Right atrium auricular region (tissue), 2 donors: ENCODE measurements at regions not wholly inside any gene's neighbourhood (a gene's known extent, or its start where the extent isn't known, plus 50 kb on each side); places are given as distances from the start of the nearest gene placed in this dataset.
A peak's percentile ranks its signal among the peaks of the same experiment; 100 is the strongest.

Experiments used
- DNase-seq: peaks from one replicate; pipeline ENCODE4 v3.0.0-alpha.2; 2019; ENCODE audit warnings: low spot score
- H3K27ac ChIP-seq, 2 donors: fragments of 200-600 bp; sonication (generic); 1 replicate in 1 of 2; 2 replicates in 1 of 2; pipeline ENCODE4 v1.5.1; 2016 to 2019
- H3K27me3 ChIP-seq, 2 donors: fragments of 200-600 bp; sonication (generic); one replicate each; pipeline versions ENCODE4 v1.5.1 to v1.6.0; 2017 to 2019
- H3K36me3 ChIP-seq: fragments of 200-600 bp; sonication (generic); one replicate; pipeline ENCODE4 v1.5.1; 2016
- H3K4me1 ChIP-seq, 2 donors: fragments of 200-600 bp; sonication (generic); one replicate each; pipeline versions ENCODE4 v1.5.1 to v1.6.0; 2017 to 2019
- H3K4me3 ChIP-seq, 2 donors: fragments of 200-600 bp; sonication (generic); 1 replicate in 1 of 2; 2 replicates in 1 of 2; pipeline ENCODE4 v1.5.1; 2017 to 2019; ENCODE audit warnings: mild to moderate bottlenecking in 1 of 2, moderate library complexity in 1 of 2
- H3K9me3 ChIP-seq, 2 donors: fragments of 200-600 bp; sonication (generic); one replicate each; pipeline ENCODE4 v1.5.1; 2019
- TF ChIP-seq, protein P1 (sequence below), 2 donors: fragments of 200-600 bp; sonication (generic); IDR thresholded peaks; one replicate each; pipeline ENCODE4 v1.5.1; 2019; ENCODE audit warnings: antibody characterized with exemption in 2 of 2

DNA sequence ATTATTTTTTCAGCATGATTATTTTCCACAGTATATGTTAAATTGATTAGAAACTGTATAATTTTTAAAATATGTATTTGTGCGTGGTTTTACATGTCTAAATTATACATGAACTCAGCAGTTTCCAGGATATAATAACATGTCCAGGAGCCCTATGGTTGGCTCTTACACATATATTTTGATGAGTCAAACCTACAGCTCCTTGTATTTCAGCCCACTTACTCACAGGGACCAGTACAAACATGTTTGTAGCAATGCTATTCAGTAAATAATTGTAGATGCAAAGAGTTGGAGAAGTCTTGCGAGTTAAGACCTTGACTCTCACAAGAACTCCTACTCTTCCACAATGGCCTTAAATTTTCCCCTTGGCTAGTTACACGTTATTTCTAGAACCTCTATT lies 107.2 kb upstream of the SASH1 start:
- no peak for DNase-seq
- Histone ChIP-seq H3K4me3 (no peak overlapping the region), H3K27ac (no peak overlapping the region), H3K36me3 (no peaks in the 10 kb centered on the region), H3K4me1 (peaks cover 0 to 6% of the 10 kb centered on the region in 2 donors), H3K27me3 (no peaks in the 10 kb centered on the region), H3K9me3 (no peaks in the 10 kb centered on the region)
- TF ChIP-seq, protein P1, sequence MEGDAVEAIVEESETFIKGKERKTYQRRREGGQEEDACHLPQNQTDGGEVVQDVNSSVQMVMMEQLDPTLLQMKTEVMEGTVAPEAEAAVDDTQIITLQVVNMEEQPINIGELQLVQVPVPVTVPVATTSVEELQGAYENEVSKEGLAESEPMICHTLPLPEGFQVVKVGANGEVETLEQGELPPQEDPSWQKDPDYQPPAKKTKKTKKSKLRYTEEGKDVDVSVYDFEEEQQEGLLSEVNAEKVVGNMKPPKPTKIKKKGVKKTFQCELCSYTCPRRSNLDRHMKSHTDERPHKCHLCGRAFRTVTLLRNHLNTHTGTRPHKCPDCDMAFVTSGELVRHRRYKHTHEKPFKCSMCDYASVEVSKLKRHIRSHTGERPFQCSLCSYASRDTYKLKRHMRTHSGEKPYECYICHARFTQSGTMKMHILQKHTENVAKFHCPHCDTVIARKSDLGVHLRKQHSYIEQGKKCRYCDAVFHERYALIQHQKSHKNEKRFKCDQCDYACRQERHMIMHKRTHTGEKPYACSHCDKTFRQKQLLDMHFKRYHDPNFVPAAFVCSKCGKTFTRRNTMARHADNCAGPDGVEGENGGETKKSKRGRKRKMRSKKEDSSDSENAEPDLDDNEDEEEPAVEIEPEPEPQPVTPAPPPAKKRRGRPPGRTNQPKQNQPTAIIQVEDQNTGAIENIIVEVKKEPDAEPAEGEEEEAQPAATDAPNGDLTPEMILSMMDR (IDR thresholded peaks at IDR 0.05) = no peak

- H3K27me3 ChIP-seq = no peaks in the 10 kb centered on the region
- no peak overlapping the region for H3K4me3 ChIP-seq
- no peaks in the 10 kb centered on the region for H3K36me3 ChIP-seq
- no peak overlapping the region for H3K27ac ChIP-seq
- no peaks in the 10 kb centered on the region for H3K9me3 ChIP-seq
- TF ChIP-seq, protein P1 (IDR thresholded peaks at IDR 0.05) = no peak
- DNase-seq = no peak
- peaks cover 0 to 27% of the 10 kb centered on the region in 2 donors for H3K4me1 ChIP-seq
Measured at GRCh38 chr6:148238713-148239112, 103.9 kb upstream of the SASH1 start.

- TF ChIP-seq, protein P1 (IDR thresholded peaks at IDR 0.05) = no peak
- H3K36me3 ChIP-seq = no peaks in the 10 kb centered on the region
- peak overlapping the region in 1 of 2 donors; percentile 2 for H3K27ac ChIP-seq
- H3K4me1 ChIP-seq = peaks cover 0 to 29% of the 10 kb centered on the region in 2 donors
- H3K4me3 ChIP-seq = no peak overlapping the region
- H3K9me3 ChIP-seq = no peaks in the 10 kb centered on the region
- no peak for DNase-seq
- H3K27me3 ChIP-seq = no peaks in the 10 kb centered on the region
Measured at GRCh38 chr6:148239215-148239614, 103.4 kb upstream of the SASH1 start.

- H3K36me3 ChIP-seq = no peaks in the 10 kb centered on the region
- DNase-seq = no peak
- H3K27me3 ChIP-seq = no peaks in the 10 kb centered on the region
- no peak overlapping the region for H3K4me3 ChIP-seq
- H3K27ac ChIP-seq = peak overlapping the region; percentile 2 to 61
- TF ChIP-seq, protein P1 (IDR thresholded peaks at IDR 0.05) = no peak
- H3K9me3 ChIP-seq = no peaks in the 10 kb centered on the region
- H3K4me1 ChIP-seq = peaks cover 0 to 34% of the 10 kb centered on the region in 2 donors
Measured at GRCh38 chr6:148239801-148240460, 102.7 kb upstream of the SASH1 start.

- DNase-seq = no peak
- H3K27me3 ChIP-seq = no peaks in the 10 kb centered on the region
- H3K4me1 ChIP-seq = peaks cover 0 to 38% of the 10 kb centered on the region in 2 donors
Measured at GRCh38 chr6:148240461-148240840, 102.2 kb upstream of the SASH1 start.

More at GRCh38 chr6:148240461-148240840, 102.2 kb upstream of the SASH1 start:
- H3K9me3 ChIP-seq = no peaks in the 10 kb centered on the region
- peak overlapping the region; percentile 2 to 61 for H3K27ac ChIP-seq
- TF ChIP-seq, protein P1 (IDR thresholded peaks at IDR 0.05) = no peak
- no peak overlapping the region for H3K4me3 ChIP-seq
- H3K36me3 ChIP-seq = no peaks in the 10 kb centered on the region
